ENCODE measurements at regions not wholly inside any gene's neighbourhood (a gene's known extent, or its start where the extent isn't known, plus 50 kb on each side); places are given as distances from the start of the nearest gene placed in this dataset.

DNA sequence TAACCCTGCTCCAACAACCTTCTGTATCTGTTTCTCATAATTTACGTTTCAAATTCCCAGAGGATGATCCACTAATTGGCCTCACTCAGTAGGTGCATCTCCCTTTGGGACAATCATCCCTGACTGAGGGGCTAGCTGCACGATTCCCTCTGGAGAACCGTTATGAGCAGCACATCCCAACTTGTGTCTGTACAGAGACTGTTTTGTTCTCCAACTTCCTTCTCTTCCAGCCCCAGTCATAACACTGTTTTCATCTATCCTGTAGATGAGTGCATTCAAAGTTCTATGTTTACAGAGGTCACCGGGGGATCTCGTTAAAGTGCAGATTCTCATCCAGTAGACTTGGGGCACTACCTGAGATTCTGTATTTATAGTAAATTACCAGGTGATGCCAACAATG lies 187.2 kb downstream of the REEP3 start:
- no peak for DNase-seq (ENCODE audit: low read depth)

DNA sequence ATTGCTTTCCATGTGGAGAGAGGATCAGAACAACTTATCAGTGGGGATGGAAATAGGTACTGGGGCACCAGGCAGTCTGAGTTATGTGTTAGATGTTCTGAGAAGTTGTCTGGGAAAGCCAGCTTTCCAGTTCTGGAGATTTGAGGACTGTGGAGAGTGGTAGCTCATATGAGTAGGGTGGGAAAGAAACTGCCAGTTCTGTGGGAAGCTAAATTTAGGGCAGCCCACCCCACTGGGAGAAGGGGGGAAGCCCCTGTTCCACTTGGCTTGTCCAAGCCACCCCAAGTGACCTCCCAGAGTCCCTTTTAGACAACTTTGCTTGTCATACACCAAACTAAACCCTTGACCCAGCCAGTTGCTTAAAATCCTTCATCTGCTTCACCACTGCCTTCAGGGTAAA lies 189.5 kb downstream of the REEP3 start:
- no peak for DNase-seq (ENCODE audit: low read depth)

DNA sequence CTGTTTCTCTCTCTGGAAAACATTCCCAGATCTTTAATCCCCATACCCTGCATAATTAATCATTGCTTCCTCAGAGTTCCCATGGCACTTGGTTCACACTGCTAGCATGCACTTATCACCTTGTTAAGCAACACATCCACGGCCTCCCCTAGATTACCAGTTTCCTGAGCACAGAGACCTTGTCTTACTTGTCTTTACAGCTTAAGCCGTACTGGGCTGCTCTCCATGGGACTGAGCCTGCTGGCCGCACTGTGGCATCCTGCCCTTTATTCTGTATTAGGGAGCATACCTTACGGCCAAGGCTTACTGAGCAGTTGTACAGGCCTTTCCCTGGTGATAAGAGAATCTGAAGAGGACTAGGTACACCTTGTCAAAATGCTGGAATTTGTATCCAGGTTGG lies 190.2 kb downstream of the REEP3 start:
- DNase-seq (ENCODE audit: low read depth): no peak

DNA sequence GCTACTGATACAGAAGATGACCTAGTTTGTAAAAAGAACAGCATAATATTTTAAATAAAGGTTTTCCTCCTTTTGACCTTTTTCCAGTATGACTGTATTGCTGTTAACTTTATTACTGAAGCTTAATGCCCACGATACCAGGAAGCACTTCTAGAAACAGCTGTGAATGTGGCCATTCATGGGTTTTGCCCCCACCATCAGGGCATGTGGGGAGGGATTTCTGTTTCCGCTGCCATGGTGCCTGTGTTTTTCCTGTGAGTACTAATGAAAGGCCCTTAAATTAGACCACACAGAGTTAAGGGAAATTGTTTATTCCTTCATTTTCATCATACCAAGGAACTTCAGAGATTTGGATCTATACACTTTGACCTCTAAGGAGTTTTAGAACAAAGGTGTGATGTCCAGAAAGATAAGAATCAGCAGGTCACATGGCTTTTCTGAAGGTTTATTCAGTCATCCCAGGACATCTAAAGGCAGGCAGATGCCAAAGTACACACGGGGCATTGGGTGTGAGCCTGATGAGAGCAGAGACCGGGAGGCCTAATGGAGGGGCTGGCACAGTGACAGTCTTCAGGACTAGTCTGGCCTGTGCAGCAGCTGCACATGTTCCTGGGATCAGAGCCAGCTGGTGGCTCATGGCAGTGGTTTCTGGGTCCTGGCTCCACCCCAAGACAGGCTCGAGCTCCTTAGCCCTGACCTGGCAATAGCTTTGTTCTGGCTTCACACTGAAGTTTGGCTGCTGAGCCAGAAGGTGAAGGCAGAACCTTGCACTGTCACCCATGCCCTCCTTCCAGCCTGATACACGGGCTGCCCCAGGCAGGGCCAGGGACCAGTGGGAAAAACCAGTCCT lies 190.9 kb downstream of the REEP3 start:
- DNase-seq (ENCODE audit: low read depth): no peak

DNA sequence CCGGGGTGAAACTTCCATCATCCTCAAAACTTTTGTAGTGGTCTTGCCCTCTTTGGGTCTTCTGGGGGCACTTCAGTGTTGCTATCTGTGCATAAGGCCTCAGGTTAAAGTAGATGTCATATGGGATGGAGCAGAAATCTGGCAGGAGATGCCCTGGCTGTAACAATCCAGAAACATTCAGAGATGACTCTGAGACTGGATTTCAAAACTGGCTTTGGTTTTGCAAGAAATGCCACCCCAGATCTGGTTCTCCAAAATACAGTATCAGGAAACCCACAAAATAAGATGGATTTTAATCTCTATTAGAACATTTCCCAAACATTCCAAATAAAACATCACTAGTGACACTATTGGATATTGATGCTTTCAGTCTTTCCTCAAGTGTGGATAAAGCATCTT lies 191.5 kb downstream of the REEP3 start:
- DNase-seq (ENCODE audit: low read depth): no peak

DNA sequence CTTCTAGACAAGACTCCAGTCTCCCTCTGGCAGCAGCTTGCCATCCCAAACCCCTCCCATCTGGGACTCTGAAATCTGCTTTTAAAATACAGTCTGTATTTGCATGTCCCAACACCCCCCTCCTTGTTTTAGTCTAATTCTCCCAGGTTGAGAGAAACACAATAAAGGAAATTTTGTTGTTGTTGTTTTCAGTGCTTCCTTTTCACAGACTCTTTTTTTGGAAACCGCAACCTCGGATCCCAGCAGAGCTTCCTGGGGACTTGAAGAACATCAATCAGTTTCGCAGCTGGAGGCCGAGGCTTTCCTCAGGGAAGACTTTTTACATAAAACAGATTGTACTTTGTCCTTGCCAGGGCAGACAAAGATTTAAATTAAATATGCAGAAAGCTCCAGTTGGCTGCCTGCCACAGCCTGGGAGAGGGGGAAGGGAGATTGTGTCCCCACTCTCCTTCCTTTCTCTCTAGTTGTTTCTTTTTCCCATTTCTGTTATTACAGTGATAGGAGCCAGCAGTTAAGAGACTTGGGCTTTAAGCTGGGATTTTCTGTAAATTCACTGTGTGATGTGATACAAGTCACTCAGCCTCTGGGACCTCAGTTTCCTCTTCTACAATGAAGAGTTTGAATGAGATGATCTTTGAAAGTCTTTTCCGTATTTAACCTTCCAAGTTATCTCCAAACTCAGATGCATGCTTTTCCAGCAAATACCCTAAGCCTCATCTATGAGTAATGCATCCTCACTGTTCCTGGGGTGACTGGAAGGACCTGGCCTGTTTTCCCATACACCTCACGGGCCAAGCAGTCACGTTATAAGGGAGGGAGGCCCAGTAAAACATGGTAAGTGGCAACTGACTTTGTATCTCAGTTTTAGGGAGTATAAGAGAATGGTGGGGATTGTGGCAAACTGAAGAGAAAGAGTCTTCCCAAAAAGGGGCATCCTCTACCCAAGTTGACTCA lies 192.3 kb downstream of the REEP3 start:
- no peak for DNase-seq (ENCODE audit: low read depth)

DNA sequence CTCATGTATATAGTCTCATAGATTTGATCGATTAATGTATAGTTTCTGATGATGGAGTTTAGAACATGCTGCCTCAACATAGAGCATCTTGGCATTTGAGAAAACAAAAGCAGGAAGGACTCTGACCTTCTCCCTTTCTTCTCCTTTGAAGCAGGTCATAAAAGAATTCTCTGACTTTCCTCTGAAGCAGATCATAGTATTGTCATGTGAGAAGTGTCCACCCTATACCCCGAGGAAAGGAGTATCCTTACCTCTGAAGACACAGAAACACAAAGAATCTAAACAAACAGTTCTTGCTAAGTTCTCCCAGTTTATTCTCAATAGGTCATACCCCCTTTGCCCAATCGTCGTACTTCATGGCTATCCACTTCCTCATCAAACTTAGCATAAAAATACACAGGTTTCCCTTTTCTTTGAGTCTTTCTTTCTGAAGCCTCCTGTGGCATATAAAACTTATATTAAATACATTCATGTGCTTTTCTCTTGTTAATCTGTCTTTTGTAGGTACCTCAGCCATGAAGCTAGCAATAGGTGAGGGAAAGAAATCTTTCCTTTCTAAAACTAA lies 194.9 kb downstream of the REEP3 start:
- no peak for DNase-seq (ENCODE audit: low read depth)

DNA sequence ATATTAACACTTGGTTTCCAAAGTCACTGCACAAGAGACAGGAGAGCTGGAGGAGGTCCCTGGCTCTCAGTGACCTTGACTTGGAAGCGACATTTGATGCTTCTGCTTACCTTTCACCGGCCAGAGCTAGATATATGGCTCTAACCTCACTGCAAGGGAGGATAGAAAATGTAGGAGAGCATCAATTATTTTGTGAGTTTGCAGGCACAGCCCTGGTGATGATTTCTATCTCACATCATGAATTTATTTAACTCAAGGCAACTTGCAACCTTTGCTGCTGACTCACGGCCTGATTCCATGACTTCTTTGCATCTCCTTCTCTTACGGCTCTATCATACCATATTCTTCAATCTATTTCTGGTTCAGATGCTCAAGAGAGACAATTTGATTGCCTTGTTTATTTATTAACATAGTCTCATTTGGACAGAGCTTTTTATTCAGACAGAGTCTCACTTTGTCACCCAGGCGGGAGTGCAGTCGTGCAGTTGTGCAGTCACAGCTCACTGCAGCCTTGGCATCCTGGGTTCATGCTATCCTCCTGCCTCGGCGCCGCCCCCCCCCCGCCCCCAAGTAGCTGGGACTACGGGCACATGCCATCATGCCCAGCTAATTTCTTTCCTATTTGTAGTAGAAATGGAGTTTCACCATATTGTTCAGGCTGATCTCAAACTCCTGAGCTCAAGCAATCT lies 196.0 kb downstream of the REEP3 start:
- no peak for DNase-seq (ENCODE audit: low read depth)

DNA sequence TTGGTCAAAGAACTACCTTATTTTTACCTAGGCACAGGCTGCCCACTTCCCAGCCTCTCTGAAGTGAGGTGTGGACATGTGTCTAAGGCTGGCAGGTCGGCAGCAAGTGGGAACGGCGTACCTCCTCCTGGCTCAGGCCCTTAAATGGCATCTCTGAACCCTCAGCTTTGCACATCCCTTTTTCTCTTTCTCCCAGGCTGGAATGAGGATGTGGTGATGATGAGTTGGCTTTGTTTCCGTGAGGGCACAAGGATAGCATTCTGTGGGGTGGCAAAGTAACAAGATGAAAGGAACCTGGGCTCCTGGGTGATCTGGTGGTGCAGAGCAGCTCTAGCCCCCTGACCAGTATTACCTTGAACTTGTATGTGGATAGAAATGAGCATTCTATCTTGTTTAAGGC lies 196.8 kb downstream of the REEP3 start:
- DNase-seq (ENCODE audit: low read depth): no peak

DNA sequence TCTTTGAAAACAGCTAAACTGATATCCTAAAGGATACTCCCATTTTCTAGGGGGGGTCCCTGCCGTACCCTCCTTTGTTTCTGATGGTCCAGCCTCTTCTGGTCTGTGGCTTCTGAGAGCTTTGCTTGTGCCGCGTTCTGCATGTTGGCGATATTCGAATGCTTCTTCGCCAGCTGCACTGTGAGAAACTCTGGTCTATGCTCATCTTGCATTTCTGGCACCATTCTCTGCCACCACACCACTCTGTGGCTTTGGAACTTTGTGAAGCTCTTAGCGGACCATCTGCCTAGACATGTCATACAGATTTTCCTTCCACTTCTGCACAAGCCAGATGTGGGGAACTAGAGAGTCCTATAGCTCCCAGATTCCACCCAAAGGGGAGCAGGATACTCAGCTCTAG lies 197.2 kb downstream of the REEP3 start:
- no peak for DNase-seq (ENCODE audit: low read depth)

DNA sequence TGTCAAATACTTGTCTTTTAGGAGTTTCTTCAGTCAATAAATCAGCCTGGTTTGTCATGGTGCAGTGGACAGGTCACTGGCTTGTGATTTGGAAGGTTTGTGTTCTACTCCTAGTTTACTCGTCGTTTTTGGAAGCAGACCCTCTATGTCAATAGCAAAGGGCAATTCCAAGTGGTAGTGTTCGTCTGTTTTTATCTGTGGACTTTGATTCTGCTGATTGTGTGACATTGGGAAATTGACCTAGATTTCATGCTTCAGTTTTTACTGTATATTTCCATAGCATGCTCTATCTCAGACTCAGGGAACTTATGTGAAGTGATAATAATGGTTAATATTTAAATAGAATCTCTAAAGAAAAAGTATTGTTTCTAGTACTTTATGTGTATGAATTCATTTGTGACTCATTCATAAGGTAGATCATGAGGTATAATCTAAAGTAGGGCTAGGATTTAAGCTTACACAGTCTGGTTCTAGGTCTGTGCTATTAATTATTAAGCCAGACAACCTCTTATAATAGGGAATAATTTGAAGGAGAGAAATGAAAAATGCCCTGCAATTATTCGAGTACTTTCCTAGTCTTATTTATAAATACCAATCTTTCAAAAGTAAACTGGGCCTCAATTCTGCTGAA lies 198.1 kb downstream of the REEP3 start:
- no peak for DNase-seq (ENCODE audit: low read depth)

DNA sequence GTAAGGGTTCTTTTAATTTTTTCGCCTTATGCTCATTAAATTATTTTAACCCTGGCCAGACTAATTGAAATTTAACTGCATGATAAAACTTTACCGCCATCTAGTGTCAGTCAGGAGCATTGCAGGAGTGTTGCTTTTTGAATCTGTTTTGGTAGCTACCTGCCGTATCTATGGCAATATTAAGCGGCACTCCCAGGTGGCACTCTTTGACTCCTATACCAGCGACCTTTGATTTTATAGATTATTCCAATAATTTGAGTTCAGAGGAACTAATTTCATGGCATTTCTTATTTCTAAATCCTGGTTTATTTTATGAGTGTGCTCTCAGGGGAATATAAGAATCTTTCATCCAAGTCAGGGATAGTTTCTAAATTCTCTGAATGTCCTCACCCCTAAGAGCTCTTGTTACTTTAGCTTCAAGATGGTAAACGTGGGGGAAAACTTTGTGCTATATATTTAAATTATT lies 198.9 kb downstream of the REEP3 start:
- peak; percentile 22 for DNase-seq (ENCODE audit: low read depth)

DNA sequence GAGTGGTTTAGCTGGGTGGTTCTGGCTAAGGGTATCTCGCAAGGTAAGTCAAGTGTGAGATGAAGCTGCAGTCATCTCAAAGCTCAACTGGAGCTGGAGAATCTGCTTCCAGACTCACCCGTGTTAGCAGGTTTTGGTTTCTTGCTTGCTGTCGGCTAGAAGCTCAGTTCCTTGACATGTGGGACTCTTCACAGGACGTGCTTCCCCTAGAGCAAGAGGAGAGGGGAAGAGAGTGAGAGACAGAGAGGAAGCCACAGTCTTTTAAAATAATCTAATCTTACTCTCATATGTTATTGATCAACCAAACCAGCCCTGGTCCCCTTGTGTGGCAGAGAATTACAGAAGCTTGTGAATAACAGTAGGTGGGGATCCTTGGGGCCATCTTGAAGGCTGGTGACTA lies 199.5 kb downstream of the REEP3 start:
- DNase-seq (ENCODE audit: low read depth): no peak

DNA sequence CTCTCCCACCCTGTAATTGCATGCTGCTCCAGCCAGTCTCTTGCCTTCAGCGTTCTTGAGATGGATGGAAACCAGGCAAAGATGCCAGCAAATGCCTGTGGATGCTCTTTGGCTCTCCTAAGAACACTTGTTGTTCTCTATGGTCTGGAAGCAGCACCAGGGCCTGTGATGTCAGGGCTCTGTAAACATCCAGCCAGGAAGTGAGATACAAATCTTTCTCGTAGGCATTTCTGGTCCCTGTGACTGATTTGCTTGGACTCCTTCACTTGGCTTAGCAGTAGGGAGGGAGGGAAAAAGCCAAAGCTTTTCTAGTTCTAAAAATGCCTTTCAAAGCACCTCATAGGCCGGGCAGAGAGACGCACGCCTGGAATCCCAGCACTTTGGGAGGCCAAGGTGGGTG lies 201.3 kb downstream of the REEP3 start:
- no peak for DNase-seq (ENCODE audit: low read depth)

DNA sequence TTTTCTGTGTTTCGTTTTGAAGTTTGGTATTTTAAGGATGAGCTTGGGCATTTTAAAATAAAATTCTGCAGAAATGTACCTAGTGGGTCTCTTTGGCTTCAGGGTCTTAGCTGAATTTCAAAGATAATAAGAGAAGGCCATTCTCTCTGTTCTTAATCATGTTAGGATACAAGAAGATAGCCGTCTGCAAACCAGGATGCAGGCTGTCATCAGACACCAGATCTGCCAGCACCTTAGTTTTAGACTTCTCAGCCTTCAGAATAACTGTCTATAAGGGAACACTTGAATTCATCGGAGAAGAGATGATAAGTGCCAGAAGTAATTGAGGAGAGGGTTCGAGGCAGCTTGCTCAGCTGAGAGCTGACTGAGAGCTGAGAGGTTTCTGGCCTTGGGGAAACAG lies 202.1 kb downstream of the REEP3 start:
- no peak for DNase-seq (ENCODE audit: low read depth)

DNA sequence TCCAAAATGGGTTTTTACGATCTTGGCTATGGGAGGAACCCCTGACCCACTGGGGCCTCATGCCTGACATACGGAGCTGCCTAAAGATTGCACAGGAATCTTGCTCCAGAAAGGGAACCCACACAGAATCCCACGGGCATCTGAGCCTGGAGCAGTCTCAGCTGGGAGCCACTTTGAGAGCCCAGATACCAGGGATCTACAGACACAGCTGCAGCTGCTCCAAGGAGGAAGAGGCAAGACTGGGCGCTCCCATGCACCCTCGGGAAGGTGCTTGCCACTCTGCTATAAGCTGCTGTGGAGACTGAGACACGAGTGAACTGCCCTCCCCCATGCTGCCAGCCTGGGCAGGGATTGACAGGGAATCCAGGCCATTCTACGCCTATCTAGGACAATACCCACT lies 202.5 kb downstream of the REEP3 start:
- DNase-seq (ENCODE audit: low read depth): no peak

DNA sequence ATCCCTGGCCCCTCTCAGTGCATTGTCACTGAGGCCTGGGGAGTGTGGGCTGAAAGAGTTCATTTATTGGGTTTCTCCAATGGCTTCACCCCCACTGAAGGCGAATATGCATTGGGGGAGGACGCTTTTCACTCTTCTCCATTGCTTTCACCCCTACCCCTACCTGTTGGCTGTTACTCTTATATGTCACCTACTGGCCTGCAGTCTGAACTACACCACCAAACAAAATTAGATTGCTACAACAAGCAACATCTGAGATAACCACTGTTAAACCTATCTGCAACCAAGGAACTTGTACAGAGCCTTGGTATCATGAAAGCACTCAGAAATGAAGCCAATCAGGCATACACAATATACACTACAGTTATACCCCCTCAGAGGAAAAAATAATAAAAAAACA lies 203.7 kb downstream of the REEP3 start:
- DNase-seq (ENCODE audit: low read depth): no peak

DNA sequence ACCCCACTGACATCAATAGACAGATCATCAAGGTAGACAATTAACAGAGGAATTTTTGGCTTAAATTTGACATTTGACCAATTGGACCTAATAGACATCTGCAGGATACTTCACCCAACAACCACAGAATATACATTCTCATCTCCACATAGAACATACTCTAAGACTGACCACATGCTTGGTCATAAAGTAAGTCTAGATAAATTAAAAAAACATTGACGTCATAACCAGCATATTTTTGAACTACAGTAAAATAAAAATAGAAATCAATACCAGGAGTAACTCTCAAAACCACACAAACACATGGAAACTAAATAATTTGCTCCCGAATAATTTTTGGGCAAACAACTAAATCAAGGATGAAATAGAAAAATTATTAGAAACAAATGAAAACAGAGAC lies 205.7 kb downstream of the REEP3 start:
- no peak for DNase-seq (ENCODE audit: low read depth)

DNA sequence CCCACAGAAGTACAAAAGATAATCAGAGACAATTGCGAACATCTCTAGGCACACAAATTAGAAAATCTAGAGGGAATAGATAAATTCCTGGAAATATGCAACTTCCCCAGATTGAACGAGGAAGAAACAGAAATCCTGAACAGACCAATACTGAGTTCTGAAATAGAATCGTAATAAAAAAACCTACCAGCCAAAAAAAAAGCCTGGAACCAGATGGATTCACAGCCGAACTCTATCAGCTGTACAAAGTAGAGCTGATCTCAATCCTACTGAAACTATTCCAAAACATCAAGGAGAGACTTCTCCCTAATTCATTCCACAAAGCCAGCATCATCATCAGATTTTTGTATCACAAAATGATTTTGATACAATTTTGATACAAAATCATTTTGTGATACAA lies 206.4 kb downstream of the REEP3 start:
- no peak for DNase-seq (ENCODE audit: low read depth)

DNA sequence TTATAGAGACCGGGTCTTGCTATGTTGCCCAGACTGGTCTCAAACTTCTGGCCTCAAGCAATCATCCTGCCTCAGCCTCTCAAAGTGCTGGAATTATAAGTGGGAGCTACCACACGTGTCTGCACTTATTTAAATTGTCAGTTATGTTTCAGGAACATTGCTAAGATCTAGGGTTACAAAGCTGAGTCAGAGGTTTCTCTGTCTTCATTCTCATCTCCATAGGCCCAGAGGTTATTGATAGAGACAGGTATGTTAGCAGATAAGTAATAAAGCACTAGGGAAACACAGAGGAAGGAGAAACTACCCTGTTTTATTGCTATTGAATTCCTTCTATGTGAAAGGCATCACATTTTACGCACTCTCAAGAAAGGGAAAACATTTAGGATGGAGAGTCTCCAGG lies 214.1 kb downstream of the REEP3 start:
- DNase-seq (ENCODE audit: low read depth): no peak

DNA sequence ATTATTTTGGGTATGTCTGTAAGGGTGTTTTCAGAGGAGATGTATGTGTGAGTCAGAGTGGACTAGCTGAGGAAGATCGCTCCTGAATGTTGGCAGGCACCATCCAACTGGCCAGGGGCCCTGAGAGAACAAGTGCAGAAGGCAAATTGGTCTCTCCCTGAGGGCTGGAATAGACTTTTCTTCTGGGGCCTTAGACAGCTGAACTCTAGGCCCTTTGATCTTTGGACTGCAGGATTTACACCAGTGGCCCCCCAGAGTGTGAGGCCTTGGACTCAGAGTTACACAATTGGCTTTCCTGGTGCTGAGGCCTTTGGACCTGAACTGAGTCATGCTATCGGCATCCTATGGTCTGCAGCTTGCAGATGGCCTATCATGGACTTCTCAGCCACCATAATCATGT lies 217.2 kb downstream of the REEP3 start:
- no peak for DNase-seq (ENCODE audit: low read depth)
